Heart left ventricle (tissue), 16 donors: ENCODE measurements at regions not wholly inside any gene's neighbourhood (a gene's known extent, or its start where the extent isn't known, plus 50 kb on each side); places are given as distances from the start of the nearest gene placed in this dataset.
"Not testable (repeated sequence)": the region's sequence is repeated elsewhere in the genome, so short reads cannot be mapped to it uniquely, and the experiment has no call there.

Experiments
- ATAC-seq, 4 donors: fragments of 200-7000 bp; cut with Tn5 transposase; one replicate each; pipeline ENCODE4 v1.9.1; 2020 to 2022; ENCODE audit warnings: moderate library complexity in 4 of 4, mild to moderate bottlenecking in 3 of 4, moderate number of reproducible peaks in 1 of 4
- DNase-seq, 5 donors: peaks; one replicate each; pipeline ENCODE4 v3.0.0-alpha.2; 2020
- H3K27ac ChIP-seq, 12 donors: fragments of 200-600 bp; sonication (generic) in 4 of 12; one replicate each; pipeline versions ENCODE4 v1.5.0 to v1.8.0; 2016 to 2022; ENCODE audit warnings: mild to moderate bottlenecking in 2 of 12
- H3K27me3 ChIP-seq, 9 donors: fragments of 200-600 bp; sonication (generic) in 2 of 9; one replicate each; pipeline versions ENCODE4 v1.5.1 to v1.8.0; 2016 to 2022; ENCODE audit warnings: mild to moderate bottlenecking in 3 of 9
- H3K36me3 ChIP-seq, 9 donors: fragments of 200-600 bp; sonication (generic) in 2 of 9; one replicate each; pipeline versions ENCODE4 v1.5.0 to v1.8.0; 2018 to 2022; ENCODE audit warnings: mild to moderate bottlenecking in 2 of 9
- H3K4me1 ChIP-seq, 12 donors: fragments of 200-600 bp; sonication (generic) in 4 of 12; one replicate each; pipeline versions ENCODE4 v1.5.0 to v1.8.0; 2016 to 2022; ENCODE audit warnings: mild to moderate bottlenecking in 3 of 12
- H3K4me3 ChIP-seq, 12 donors: fragments of 200-600 bp; sonication (generic) in 4 of 12; one replicate each; pipeline versions ENCODE4 v1.5.0 to v1.8.0; 2017 to 2022; ENCODE audit warnings: mild to moderate bottlenecking in 9 of 12, moderate library complexity in 4 of 12
- H3K9me3 ChIP-seq, 12 donors: fragments of 200-600 bp; sonication (generic) in 4 of 12; one replicate each; pipeline versions ENCODE4 v1.5.0 to v1.8.0; 2016 to 2022; ENCODE audit warnings: mild to moderate bottlenecking in 1 of 12
- CTCF ChIP-seq, 12 donors: fragments of 200-600 bp; sonication (generic) in 4 of 12; IDR thresholded peaks; one replicate each; pipeline versions ENCODE4 v1.5.0 to v1.8.0; 2018 to 2022; ENCODE audit warnings: antibody characterized with exemption in 12 of 12, mild to moderate bottlenecking in 5 of 12
- POLR2A ChIP-seq, 2 donors: fragments of 450-650 bp; IDR thresholded peaks; one replicate each; pipeline ENCODE4 v1.6.1; 2017; ENCODE audit warnings: antibody characterized with exemption in 2 of 2, mild to moderate bottlenecking in 2 of 2, moderate library complexity in 2 of 2
- WGBS, 4 donors: extraction: QIAGEN DNeasy Blood & Tissue Kit in 2 of 4; methylation state at CpG; one replicate each; pipeline versions ENCODE4 v1.1.5 to v1.1.7; 2013 to 2018; 5-methylcytosine and 5-hydroxymethylcytosine counted together
- intact Hi-C, 10 donors: fragments of 100-400 bp; cut with DNase I; formaldehyde crosslinking; loops; one replicate each; pipeline versions ENCODE4 v1.11.1 to v1.14.2; 2022
- donor health status: ischemic (EF 13 %, LVEDD 7.1; RV severe dilation, severe dysfunction).
- donor health status: healthy with polysubstance abuse.
- donor health status: DM: no; HTN: yes; CAD: no.
- donor health status: DM: no; HTN: no; CAD: no.
- donor health status: ischemic (EF 25% LVEDD 6.9; RV normal size, moderate dysfunction).
- donor health status: ischemic (EF 25% LVEDD 5.7; RV mildly dilated, moderate dysfunction).
- donor health status: healthy.
- donor health status: DM: yes; HTN: yes; CAD: no.
- donor health status: ischemic (EF 35%, LVEDD 5.7; RV mildly dilated, moderate dysfunction).
- donor health status: nonischemic (EF 11% LVEDD 7.7; RV severe dilation, severe dysfunction).
- donor health status: DM: yes; HTN: yes; CAD: no.
- donor health status: PGD.
- donor health status: ischemic (EF 29% LVEDD 5.4; RV normal size, mild dysfunction).
- donor health status: nonischemic (EF 23%, LVEDD 6.1; RV moderate dilation, normal function).

- TF ChIP-seq POLR2A (IDR thresholded peaks at IDR 0.05) (no peak), CTCF (IDR thresholded peaks at IDR 0.05) (no peak)
- intact Hi-C loops, result no loop called here
- ATAC-seq (no peak), DNase-seq (no peak)
- Histone ChIP-seq H3K9me3 (peaks cover 0 to 16% (median 4%) of the 10 kb centered on the region in 12 donors), H3K36me3 (no peaks in the 10 kb centered on the region), H3K27ac (no peak overlapping the region), H3K27me3 (peaks cover 0 to 4% (median 0%) of the 10 kb centered on the region in 9 donors), H3K4me1 (no peaks in the 10 kb centered on the region), H3K4me3 (no peak overlapping the region)
- 57 to 65% (median 62%) methylated on average over 6 of the region's 6 CpGs for WGBS, 4 donors
These were observed 140.1 kb upstream of the JCAD start for GRCh38 chr10:30199376-30200016.

GRCh38 chr10:30197186-30197585 is 137.8 kb upstream of the JCAD start:
- Histone ChIP-seq H3K36me3 (no peaks in the 10 kb centered on the region), H3K4me3 (no peak overlapping the region), H3K9me3 (peaks cover 0 to 12% (median 3%) of the 10 kb centered on the region in 12 donors), H3K4me1 (no peaks in the 10 kb centered on the region), H3K27me3 (peaks cover 0 to 3% (median 0%) of the 10 kb centered on the region in 9 donors), H3K27ac (no peak overlapping the region)
- ATAC-seq (no peak), DNase-seq (no peak)
- TF ChIP-seq POLR2A (IDR thresholded peaks at IDR 0.05) (no peak), CTCF (IDR thresholded peaks at IDR 0.05) (no peak)
- intact Hi-C loops, result no loop called here
- WGBS, 4 donors, result 74 to 81% (median 78%) methylated on average over 4 of the region's 4 CpGs

- H3K4me3 ChIP-seq, H3K36me3 ChIP-seq, H3K27ac ChIP-seq, DNase-seq, H3K27me3 ChIP-seq, ATAC-seq, H3K4me1 ChIP-seq, intact Hi-C loops: not testable (repeated sequence)
- H3K9me3 ChIP-seq, result peaks cover 0 to 12% (median 3%) of the 10 kb centered on the region in 12 donors
- 78 to 86% (median 83%) methylated on average over 2 of the region's 2 CpGs for WGBS, 4 donors
These were observed 137.2 kb upstream of the JCAD start for GRCh38 chr10:30196559-30196958.

GRCh38 chr10:30192846-30193608 is 133.6 kb upstream of the JCAD start:
- Histone ChIP-seq H3K4me3 (no peak overlapping the region), H3K4me1 (peaks cover 0 to 13% (median 0%) of the 10 kb centered on the region in 12 donors), H3K27me3 (no peaks in the 10 kb centered on the region), H3K27ac (no peak overlapping the region), H3K9me3 (peaks cover 0 to 12% (median 3%) of the 10 kb centered on the region in 12 donors), H3K36me3 (no peaks in the 10 kb centered on the region)
- TF ChIP-seq CTCF (IDR thresholded peaks at IDR 0.05) (no peak), POLR2A (IDR thresholded peaks at IDR 0.05) (no peak)
- intact Hi-C loops, result no loop called here
- DNase-seq, result no peak
- ATAC-seq, result no peak
- WGBS, 4 donors, result 88 to 91% (median 90%) methylated on average over 5 of the region's 5 CpGs
